D721Med (cell line): ENCODE measurements at regions not wholly inside any gene's neighbourhood (a gene's known extent, or its start where the extent isn't known, plus 50 kb on each side); places are given as distances from the start of the nearest gene placed in this dataset.

Experiments used
- DNase-seq: peaks from one replicate; pipeline ENCODE4 v3.0.0; 2011; ENCODE audit warnings: low spot score; ENCODE audit not compliant: insufficient read length
- FAIRE-seq: peaks from 2 replicates; lab custom pipeline; 2011; peaks lifted over from hg19 to GRCh38; lab: Jason Lieb, UNC
- TF ChIP-seq, protein P1 (sequence below): IDR thresholded peaks from 2 replicates; pipeline ENCODE4 v1.5.1; 2012; ENCODE audit warnings: mild to moderate bottlenecking, control low read depth; ENCODE audit not compliant: insufficient read depth; ENCODE audit errors: missing control alignments

GRCh38 chr3:166171695-166172094, 334.5 kb upstream of the BCHE start:
- DNase-seq (no peak), FAIRE-seq (no peak)
- TF ChIP-seq, protein P1, sequence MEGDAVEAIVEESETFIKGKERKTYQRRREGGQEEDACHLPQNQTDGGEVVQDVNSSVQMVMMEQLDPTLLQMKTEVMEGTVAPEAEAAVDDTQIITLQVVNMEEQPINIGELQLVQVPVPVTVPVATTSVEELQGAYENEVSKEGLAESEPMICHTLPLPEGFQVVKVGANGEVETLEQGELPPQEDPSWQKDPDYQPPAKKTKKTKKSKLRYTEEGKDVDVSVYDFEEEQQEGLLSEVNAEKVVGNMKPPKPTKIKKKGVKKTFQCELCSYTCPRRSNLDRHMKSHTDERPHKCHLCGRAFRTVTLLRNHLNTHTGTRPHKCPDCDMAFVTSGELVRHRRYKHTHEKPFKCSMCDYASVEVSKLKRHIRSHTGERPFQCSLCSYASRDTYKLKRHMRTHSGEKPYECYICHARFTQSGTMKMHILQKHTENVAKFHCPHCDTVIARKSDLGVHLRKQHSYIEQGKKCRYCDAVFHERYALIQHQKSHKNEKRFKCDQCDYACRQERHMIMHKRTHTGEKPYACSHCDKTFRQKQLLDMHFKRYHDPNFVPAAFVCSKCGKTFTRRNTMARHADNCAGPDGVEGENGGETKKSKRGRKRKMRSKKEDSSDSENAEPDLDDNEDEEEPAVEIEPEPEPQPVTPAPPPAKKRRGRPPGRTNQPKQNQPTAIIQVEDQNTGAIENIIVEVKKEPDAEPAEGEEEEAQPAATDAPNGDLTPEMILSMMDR, result no peak

GRCh38 chr3:166169681-166170080, 332.5 kb upstream of the BCHE start:
- DNase-seq (no peak), FAIRE-seq (no peak)
- TF ChIP-seq, protein P1, result no peak

GRCh38 chr3:166127969-166128368, 290.7 kb upstream of the BCHE start:
- DNase-seq (no peak), FAIRE-seq (no peak)
- TF ChIP-seq, protein P1, result no peak

- no peak for DNase-seq
- no peak for FAIRE-seq
Observed at GRCh38 chr3:166125179-166125578, 288.0 kb upstream of the BCHE start.

DNA sequence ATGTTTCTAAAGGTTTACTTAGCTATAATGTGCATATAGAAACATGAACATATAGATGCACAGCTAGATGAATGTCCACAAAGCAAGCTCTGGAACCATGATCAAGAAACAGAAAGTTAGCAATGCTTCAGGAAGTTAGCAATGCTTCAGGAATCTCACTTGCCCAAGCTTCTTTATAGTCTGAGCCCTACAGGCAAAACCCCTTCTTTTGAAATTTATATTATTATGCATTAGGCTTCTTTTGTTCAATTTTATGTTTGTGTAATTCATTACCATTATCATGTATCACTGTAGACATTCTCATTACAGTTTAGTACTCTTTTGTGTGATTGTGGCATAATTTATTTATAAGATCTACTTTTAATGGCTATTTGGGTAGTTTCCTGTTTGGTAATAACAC, 286.4 kb upstream of the BCHE start:
- FAIRE-seq (no peak), DNase-seq (no peak)
- TF ChIP-seq, protein P1, result no peak

More at GRCh38 chr3:166125179-166125578, 288.0 kb upstream of the BCHE start:
- TF ChIP-seq, protein P1, result no peak

DNA sequence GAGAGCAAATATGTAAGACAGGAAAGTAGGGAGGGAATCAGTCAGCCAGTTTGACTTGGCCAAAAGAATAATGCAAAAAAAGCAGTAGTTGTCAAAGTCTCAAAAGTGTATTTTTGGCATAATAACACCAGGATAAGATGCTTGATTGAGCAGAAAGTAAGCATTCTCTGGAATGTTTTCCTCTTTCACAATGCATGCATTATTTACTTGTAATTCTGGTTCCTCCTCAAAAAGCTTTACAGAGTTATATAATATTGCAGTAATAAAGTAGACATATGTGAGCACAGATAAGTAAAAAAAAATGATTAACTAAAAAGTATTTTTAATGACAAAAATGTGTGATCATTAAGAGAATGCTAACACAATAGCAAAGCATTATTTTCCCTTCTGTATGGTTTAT, 285.9 kb upstream of the BCHE start:
- DNase-seq, result no peak

DNA sequence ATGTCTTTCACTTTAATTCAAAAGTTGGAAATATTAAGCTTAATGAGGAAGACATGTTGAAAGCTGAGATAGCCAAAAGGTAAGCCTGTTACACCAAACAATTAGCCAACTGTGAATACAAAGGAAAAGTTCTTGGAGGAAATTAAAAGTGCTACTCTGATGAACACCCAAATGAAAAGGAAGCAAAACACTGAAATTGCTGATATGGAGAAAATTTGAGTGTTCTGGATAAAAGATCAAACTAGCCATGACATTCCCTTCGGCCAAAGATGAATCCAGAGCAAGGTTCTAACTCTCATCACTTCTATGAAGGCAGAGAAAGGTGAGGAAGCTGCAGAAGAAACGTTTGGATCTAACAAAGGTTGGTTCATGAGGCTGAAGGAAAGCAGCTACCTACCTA, 280.8 kb upstream of the BCHE start:
- DNase-seq (no peak), FAIRE-seq (no peak)
- TF ChIP-seq, protein P1, result no peak

More for the DNA sequence above, 285.9 kb upstream of the BCHE start:
- FAIRE-seq, result no peak
- TF ChIP-seq, protein P1, result no peak
